Fibroblast of skin of scalp (primary cell): ENCODE measurements at regions not wholly inside any gene's neighbourhood (a gene's known extent, or its start where the extent isn't known, plus 50 kb on each side); places are given as distances from the start of the nearest gene placed in this dataset.
A peak's percentile ranks its signal among the peaks of the same experiment; 100 is the strongest.
"Not testable (repeated sequence)": the region's sequence is repeated elsewhere in the genome, so short reads cannot be mapped to it uniquely, and the experiment has no call there.

Experiments
- DNase-seq: peaks from one replicate; pipeline ENCODE4 v3.0.0-alpha.2; 2013

DNA sequence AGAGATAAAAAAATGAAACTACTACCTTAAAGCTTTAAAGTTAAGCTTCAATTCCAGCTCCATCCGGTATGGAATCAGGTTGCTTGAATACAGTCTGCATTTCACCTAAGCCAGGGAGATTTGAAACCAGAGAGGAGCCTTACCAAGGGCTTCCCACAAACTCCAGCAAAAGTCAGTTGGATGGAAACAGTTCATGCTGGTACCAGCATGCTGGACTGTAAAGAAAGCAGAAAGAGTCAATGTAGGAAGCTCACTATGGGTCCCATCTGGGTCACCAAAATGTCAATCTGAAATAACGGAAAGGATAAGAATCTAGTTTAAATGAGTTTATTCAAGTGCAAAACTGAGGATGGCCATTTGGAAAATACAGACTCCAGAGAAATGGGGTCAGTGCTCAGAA is 65.3 kb downstream of the CDO1 start:
- no peak for DNase-seq

DNA sequence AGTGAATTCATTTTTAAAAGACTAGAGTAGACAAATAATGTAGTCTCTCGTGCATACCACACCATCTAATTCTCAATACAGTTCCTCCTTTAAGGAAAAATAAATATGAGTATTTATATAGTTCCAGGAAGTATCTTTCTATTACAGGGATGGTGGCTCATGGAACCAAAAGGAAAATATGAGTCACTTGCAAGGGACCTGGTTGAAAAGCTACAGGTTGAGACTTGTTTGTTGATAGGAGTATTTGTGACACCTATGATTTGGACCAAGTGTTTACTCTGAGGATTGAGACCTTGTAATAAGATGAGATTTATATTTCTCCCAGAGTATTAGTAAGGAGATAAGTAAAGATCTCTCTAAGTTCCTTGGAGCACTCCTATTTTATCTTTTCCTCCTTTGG is 67.4 kb downstream of the CDO1 start:
- no peak for DNase-seq

DNA sequence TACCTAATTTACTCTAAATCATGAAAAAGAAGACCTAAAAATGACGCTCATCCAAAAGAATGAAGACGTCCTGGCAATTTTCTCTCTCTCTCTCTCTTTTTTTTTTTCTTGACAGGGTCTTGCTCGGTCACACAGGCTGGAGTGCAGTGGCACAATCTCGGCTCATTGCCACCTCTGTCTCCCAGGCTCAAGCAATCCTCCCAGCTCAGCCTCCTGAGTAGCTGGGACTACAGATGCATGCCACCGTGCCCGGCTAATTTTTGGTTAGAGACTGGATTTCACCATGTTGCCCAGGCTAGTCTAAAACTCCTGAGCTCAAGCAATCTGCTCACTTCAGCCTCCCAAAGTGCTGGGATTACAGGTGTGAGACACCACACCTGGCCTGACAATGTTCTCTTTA is 77.2 kb downstream of the CDO1 start:
- not testable (repeated sequence) for DNase-seq

DNA sequence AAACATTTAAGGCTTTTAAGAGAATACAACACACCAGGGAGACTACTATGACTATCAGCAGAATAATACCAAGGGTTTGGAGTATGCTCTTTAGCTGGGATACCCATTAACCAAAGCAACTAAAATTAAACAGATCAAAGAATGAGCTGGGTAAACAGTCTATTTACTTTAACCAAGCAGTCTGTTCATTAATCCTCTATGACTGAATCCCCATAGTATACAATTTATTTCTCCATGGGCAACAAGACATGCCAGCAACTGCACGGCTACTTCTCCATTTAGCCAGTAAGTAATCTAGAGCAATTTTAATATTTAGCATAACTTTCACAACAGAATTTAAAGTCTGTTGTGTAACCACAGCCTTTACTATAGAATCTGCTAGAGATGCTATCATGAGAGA is 77.6 kb downstream of the CDO1 start:
- no peak for DNase-seq

DNA sequence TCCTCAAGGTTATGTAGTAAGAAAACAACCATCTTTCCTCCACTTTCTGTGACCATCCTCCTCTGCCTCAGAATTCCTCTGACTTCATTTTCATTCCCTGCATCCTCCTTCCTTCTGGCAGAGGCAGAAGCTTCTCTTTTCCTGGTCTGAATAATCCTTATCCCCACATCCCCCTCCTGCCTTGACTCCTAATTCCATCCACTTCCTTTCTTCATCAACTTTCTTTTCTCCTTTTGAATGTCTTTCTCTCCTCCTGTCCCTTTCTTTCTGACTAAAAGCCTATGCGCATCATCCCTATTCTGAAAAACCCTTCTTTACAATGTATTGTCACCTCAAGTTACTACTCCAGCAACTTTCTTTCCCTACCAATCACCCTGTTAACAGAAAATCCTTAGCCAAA is 79.0 kb downstream of the CDO1 start:
- no peak for DNase-seq

DNA sequence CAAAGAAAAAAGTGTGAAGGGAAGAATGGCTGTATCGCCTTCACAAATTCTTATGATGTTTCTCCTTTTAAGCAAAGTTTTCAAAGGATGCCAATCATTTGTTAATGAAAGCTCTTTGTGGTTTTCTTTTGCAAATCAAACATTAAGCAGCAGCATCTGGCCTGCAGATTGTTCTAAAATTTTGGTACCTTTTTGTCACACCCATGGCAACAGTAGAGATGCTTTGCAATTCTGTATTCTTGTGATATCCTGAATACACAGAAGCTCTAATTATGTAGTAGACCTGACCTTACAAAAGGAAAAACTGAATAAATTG is 79.8 kb downstream of the CDO1 start:
- no peak for DNase-seq

DNA sequence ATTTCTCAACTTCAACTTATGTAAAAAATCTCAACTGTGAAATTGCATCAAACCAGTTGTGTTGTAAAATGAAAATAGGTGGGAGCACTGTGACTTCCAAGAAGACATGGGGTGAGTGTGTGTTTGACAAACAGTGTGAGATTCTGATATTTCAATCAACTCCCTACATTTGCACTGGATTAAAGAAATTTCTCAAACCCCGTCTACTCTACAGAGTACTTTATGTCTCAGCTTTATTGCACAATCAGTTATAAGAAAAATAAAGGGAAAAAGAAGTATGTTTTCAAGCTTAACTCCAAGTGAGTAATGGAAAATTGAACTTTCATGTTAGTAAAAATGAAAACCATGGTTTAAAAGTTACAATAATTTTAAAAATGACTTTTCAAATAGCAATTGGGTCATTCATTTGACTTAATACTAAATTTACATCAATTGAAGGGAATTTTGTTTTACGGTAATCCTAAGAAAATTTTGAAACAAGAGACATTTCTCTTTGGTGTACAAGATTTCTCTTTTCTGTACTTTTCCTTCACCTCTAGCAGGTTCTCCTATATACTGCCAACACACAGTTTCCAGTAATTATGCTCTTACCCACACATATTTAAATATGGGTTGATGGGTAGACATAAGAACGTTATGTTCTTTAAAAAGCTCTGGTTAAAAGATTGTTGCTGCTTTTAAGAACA is 80.3 kb downstream of the CDO1 start:
- DNase-seq = no peak

DNA sequence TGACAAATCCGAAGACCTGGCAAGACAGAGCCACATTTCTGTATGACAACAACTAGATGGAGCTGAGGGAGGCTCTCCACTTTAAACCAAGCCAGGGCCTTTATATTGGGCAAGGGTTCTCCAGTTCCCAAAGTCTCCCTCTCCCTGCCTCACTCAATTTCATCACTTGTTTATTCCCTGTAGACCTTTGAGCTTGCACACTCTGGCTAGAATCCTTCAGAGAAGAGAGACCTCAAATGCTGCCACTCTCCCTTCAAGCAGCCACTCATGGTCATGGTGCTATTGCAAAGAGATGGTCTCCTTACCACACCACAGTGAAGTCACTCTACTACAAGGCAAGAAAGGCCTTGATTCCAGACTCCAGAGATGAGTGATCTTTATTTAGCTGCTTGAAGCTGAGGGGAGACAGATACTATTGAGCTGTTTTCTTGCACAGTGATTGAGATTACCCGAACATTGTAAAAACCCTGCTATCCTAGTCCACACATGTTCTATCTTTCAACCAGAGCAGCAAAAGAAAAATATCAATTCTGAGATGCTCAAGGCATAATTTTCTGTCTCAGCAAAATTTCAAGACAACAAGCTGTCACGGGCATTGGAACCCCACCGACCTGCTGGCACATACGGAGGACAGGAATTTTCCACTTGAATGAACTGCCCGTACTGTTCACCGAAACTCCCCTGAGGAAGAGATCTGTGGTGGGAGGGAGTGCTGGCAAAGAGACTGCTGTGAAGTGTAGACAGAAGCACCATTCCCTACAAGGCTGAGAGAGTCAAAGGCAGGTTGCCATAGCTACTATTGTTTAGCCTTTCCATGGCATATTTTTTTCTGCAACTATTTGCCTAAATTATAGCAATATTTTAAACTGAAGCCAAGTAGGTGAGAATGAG is 81.1 kb downstream of the CDO1 start:
- no peak for DNase-seq

DNA sequence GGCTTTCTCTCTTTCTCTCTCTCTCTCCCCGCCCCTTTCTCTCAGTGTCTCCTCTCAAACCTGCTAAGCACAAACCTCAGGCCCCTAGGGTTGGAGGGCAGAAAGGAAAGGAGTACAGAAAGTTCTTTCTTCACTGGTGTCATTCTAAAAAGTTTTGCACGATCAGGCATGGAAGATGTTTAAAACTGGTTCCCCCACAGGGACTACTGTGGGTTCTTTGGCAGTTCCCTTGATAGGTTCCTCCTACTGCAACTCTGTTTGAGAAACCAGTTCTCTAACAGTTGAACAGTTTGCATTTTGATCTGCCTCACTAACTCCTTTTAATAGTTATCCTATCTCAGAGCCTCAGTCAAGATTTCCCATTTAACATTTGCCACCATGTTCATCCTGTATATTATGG is 82.9 kb downstream of the CDO1 start:
- no peak for DNase-seq

DNA sequence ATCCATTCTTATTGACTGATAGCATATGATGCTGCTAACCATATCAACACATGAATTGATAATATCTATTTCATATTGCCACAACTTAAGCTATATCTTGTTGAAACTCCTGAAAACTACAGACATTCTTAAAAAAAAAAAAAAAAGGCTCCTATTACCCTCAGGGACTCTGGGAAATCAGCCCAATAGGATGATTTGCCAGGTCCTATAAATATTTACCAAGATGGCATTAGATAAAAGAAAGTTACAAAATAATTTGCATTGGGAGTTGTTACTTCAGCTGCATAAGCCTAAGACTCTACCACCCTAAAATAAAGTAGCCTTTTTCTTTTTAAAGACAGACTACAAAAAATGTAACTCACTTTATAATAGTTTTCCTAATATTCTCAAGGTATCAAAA is 84.4 kb downstream of the CDO1 start:
- no peak for DNase-seq

DNA sequence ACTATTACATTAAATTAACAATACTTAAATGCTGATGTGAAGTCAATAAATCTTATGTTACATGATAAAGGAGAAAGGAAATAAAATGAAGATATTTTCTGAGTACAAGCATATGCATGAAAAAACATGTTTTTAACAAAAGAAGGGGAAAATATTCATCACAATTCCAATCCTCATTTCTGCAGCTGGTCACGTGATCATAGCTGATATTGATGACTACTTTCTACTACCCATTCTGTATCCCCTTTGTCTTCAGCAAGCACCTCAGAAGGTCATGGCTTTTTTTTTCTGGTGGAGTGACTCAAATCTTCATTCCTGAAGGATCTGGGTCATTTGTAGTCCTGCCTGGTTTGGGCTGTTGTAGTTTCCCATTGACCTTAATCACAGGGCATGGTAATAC is 90.9 kb downstream of the CDO1 start:
- no peak for DNase-seq

DNA sequence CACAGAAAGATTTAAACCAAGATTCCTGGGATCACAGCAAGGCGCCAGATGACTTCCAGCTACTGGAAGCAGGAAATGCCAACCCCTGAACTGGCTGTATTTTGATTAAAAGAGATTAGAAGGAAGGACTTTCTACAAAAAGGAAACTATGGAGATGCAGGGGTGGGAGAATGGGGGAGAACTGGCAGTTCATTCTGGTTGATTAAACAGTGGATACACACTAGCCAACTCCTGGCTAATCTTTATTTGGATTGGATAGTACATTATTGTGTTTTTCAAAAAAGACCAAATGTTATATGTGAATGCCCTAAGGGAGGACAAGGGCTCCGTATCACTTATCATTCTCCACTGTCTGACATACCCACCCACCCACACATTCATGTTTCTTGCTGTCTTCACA is 93.2 kb downstream of the CDO1 start:
- DNase-seq = no peak

DNA sequence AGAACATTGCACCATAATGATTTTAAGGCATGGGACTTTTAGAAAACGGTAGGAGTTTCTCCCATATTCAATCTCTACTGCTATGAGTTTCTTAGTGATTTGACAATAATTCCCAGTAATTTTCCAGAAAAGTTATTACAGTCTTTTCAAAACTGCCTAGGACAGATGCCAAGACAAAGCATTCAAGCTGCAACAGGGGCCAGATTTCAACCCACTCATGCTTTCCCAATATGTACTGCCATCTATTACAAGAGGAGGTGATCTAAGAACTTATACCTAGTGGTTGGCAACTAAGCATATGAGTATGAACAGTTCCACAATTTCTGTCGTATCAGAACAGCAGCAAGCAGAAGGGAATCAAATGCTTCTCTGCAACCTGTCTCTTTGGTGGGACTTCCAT is 95.1 kb upstream of the TMED7 start:
- DNase-seq = no peak

DNA sequence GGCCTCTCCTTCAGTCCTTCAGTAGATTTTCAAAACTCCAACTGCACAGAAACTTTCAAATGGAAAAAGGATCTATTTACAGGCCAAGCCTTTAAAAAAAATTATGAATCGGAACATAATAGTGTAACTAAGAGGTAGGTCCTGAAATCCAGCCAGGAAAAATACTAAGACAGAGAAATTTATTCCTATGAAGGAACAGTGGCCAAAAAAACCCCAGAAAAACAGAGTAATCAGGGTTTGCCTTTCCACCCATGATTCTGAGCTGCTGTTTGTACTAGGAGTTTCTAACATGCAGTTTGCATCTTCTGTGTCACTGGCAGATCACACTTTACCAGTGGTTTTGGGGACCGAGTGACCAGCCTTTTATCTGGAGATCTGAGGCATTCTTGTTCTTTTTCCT is 93.1 kb upstream of the TMED7 start:
- DNase-seq = no peak

DNA sequence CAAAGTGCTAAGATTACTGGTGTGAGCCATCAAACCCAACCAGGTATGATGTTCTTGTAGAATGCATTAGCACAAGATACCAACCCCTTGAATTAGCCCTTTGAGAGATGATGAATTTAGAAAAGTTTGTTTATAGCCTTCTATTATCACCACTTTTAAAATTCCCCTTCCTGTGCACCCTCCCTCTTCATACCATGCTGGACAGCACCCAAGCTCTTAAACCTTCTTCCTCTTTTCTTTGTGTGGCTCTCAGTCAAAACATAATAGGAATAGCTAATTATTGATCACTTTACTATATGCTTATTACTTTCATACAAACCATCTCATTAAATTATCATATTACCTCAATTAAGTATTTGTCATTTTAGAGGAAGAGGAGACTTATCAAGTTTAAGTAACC is 87.6 kb upstream of the TMED7 start:
- DNase-seq = no peak

DNA sequence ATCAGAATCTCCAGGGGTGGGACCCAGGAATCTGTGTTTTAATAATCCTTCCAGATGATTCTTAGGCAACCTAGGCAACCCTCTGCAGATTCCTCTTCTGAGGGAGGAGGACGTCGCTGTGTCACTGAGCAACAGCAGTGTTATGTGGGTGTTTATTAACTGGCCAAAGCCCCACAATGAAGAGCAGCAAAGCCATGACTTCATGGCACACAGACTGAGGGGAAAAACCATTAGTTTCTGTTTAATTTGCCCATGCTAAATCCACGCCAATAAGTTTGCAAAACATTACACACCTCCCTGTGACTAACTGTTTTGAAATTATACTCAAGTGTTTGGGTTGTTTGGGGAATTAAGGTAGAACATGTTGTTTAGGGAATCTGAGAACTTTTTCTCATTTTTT is 83.7 kb upstream of the TMED7 start:
- DNase-seq = no peak

DNA sequence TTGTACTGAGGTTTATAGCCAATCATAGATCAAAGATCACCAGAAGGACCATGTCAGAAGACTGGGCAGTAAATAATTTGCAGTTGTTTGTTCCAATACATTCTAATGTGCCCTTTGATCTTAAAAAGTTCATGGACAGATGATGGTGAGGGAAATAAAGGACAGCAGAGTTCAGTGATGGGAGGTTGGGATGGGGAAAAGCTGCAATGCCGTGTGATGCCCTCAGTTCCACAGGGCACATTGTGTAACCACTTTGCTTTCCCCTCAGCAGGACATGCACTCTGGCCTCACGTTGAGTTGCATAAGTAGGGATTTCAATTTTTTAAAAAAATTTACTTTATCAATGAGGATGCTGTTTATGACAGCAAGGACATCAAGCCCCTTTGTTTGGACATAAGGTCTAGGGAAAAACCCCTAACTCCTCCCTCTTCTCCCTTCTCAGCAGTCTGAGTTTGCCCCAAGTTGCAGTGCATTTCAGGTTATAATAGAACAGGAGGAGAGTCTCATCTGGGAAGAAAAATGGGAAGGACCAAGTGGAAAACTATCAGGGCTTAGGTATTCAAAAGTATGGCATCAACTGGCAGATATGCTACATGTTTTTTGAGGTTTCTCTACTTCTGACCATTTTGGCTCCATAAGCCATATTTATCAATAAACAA is 83.1 kb upstream of the TMED7 start:
- DNase-seq = no peak

DNA sequence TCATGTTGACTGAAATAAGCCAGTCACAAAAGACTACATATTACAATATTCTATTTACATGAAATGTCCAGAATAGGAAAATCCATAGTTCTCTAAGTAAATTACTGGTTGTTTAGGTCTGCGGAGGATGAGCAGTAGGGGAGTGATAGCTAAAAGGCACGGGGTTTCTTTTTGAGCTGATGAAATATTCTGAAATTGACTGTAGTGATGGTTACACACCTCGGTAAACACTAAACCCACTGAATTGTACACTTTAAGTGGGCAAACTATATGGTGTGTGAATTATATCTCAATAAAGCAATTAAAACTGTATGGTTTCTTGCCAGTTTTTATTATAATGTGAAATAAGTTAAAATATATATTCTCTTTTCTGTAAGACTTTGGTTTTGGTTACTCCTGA is 77.7 kb upstream of the TMED7 start:
- DNase-seq = no peak

DNA sequence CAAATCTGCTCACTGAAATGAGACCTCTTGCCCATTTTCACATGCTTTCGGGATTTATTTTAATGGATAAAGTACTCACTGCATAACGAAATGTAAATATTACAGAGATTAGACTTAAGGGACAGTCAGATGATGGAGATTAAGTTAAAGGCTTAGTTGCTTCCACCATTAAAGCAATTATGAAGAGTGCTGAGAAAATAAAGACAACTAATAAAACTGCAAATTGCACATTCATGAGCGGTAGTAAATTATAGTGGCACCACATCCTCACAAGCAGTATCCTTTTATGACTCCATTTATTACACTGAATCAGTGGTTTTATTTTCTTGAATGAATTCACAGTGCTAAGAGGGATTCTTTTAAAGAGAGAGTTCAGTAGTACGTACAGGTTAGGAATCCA is 76.2 kb upstream of the TMED7 start:
- DNase-seq = no peak

DNA sequence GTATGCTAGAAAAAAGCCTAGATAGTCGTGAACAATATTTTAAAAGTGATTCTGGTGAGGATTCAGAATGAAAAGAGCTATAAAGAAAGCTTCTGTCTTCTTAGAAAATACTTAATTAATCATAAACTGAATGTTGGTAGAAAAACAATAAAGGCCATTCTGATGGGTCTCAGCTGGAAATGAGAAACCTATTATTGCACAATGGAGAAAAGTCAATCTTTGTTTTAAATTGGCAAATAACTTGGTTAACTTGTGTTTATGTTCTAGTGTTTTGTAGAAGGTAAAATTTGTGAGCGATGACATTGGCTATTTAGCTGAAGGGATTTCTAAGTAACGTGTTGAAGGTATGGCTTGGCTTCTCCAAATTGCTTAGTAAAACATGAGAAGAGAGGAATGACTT is 74.1 kb upstream of the TMED7 start:
- no peak for DNase-seq

DNA sequence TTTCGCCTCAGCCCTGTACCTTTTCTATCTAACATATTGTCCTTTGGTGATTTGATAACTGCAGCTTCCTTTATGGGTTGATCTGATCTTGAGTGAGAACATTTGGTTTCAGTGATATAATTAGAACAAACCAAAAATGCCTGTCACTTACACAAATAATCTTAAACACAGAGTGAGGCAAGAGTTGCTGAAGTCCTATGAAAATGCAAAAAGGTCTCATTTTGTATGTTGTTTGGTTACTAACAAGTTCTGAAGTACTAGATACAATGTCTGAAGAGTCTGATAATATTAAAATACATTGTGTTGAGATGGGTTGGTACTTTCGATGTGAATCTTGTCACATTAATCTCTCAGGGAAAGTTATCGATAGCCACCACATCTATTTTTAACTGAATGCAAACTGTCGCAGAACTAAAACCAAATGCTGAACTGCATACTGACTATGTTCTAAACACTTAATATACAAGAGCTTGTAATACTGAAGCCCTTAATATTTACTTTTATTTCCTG is 70.4 kb upstream of the TMED7 start:
- DNase-seq = no peak

DNA sequence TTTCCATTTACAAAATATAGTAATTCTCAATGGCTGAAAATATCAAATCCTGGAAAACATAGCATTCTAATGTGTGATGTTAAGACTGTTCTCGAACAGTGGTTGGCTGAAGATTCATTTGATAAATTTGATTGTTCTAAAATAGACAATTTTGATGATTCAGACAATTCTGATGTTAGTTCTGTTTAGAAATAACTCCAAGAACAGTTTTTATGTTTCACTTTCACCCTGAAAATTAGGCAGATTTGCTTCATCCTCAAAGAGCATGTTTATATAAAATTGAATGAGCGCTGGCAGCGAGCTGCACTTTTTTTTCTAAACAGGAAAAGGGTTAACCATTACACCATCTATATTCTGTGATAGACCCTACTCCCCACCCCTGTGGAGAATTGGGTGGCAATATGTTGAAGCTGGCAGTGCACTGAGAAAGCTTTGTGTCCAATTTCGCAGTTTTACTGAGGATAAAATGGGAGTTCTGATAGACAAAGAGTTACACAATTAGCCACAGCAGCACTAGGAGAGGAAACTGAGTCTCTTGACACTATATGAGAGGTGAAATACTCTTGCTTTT is 69.6 kb upstream of the TMED7 start:
- DNase-seq = no peak

DNA sequence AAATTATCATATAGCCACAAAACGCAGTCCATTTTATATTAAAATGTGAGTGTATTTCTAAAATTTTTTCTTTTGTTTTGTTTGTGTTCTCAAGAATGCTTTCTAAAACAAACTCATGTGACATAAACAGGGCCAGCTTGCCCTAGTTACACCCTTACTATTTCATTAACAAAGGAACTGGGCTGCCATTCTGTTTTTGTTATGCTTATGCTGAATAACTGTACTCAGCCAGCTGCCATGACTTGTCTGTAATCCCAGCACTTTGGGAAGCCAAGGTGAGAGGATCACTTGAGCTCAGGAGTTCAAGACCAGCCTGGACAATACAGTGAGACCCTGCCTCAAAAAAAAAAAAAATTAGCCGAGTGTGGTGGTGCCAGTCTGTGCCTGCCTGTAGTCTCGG is 66.0 kb upstream of the TMED7 start:
- DNase-seq = not testable (repeated sequence)

DNA sequence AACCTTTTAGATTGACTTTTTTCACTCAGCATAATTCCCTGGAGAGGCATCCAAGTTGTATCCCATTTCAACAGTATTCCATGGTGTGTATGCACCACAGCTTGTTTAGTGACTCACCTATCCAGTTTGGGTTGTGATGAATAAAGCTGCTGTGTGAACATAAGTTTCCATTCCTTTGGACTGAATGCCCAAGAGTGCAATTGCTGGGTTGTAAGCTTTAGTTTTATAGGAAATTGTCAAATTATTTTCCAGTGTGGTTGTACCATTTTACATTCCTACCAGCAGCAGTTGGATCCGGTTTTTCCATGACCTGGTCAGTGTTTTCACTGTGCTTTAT is 60.9 kb upstream of the TMED7 start:
- DNase-seq = peak; percentile 85
